ENCODE measurements at regions not wholly inside any gene's neighbourhood (a gene's known extent, or its start where the extent isn't known, plus 50 kb on each side); places are given as distances from the start of the nearest gene placed in this dataset.

DNA sequence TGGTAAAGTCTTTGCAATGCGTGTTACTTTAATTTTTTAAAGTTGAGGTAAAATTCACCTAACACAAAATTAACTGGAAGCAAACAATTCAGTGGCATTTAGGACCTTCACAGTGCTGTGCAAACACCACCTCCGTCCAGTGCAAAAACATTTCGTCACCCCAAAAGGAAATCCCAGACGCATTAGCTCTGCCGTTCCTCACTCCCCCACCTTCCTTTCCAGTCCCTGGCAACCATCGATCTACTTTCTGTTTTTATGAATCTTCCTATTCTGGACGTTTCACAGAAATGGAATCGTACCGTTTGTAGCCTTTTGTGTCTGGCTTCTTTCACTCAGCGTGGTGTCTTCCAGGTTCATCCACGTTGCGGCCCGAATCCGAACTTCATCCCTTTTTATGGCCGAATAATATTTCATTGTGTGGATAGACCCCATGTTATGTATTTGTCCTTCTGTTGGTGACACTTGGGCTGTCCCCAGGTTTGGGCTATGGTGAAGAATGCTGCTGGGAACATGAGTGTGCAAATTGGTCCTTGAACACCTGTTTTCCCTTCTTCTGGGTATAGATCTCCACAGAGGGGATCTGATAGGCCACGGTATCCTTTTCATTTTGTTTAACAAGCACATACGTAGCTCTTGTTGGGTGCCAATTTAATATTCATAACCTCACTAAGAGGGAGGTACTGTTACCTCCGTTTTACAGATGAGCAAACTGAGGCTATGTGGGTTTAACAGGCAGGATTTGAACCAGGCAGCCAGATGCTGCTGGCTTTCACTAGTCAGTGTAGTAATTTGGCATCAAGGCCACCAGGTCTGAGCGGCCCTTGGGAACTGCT is 232.0 kb upstream of the GSE1 start:
- no peak for DNase-seq

DNA sequence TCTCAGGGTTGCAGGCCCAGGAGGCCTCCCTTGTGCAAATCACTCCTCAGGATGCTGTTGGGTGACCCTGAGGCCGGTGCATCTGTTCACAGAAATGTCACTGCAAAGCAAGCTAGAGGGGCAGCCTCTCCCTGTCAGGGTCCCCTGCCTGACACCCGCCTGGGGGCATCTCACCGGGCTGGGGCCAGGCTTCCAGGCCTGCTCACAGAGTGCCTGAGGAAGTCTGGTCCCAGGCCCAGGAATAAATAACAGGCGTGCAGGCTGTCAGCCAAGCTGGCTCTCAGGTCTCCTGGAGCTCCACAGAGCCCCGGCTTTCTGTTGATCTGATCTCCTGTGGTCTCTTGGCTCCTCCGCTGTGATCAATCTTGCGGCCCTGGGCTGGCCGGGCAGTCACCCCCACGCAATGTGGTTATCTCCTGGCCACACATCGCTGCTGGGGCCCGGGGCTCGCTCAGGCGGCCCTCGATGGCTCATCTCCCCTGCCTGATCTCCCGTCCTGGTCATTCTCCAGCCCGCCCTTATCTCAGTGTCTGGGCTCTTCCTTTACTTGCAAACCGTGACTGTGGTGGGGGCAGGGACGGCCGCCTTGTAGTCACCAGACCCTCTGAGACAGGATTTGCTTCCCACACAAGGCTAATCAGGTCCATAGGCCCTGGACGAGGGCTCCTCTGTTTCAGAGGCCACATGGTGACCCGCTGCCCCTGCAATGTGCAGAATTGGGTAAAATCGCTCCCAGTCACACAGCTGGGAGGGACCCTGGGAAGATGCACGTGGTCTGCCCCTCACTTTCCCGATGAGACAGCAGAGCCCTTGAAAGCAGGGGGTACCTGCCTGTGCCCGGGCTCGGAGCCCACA is 231.2 kb upstream of the GSE1 start:
- peak; percentile 28 for DNase-seq

DNA sequence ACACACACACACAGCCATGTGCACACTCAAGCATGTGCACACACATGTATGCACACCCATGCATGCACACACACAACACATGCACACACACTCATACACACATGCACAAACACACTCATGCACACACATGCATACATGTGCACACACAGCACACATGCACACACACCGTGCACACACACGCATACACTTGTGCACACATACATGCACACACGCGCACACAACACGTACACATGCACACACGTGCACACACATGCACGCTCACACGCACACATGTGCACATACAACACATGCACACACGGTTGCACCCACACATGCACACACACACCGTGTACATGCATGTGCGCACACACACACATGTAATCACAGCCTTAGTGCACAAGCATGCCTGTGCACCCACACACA is 230.4 kb upstream of the GSE1 start:
- DNase-seq: no peak

DNA sequence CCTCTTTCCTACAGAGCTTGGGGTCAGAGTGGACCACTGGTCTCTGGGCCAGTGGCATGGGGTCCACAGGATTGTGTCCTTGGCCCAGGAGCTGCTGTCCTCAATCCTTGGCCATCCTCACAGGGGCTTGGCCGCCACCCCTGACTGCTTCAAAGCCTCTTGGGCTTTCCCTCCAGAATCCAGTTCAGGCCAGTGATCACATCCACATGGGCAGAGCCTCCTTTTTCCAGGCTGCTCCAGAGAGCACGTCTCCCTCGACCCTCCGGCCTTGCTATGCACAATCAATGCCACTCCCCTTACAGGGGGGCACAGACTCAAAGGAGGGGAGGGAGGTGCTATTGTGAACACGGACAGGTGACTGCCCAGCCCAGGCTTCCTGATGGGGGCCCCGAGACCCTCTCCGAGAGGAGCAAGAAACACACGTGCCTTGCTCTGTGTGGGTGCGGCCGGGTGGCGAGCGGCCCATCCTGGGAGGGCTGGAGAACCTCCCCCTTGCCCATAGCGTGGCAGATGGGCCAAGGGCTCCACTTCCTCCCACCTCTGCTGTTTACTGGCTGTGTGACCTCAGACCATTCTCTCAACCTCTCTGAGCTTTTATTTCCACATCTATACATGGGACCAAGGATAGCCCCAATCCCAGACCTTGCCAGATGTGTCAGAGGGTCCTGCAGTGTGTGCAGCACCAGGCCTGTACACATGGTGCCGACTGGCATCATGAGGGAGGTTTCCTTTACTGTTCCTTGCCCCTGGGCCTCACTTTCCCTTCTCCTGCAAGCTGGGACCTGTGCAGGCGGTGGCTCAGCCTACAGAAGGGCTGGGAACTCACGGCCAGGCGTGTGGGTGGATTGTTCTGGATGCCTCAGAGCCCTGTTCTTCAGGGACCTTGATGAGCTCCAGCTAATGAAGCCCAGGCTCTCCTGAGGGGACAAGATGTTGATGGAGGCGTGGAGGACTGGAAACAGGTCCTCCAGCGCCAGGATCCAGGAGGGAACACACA is 229.0 kb upstream of the GSE1 start:
- no peak for DNase-seq

DNA sequence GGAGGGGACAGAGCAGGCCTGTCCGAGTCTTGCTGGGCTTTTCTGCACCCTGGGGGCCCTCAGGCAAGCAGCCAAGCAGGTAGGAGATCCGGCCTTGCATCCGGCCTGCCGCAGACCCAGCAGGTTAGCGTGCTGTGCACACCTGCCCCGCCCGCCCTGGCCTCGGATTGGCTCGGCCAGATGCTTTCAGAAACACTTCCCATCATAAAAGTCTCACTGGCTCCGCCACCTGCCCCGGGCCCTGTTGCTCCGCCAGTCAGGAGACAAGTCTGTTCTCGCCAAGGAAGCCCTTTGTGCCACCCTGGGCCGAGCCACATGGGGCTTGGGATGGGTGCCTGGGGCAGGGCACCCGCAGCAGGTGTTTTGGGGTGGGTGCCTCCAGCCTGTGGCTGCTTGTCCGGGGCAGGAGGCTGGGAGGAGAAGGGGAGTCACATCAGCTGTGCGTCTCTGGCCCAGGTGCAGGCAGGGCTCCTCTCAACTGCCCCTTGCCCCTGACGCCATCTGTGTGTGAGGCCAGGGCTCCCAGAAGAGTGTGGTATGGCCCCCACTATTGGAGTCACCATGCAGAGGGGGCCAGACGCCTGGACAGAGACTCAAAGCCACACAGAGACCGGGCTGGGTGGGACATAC is 228.2 kb upstream of the GSE1 start:
- DNase-seq: peak; percentile 95

DNA sequence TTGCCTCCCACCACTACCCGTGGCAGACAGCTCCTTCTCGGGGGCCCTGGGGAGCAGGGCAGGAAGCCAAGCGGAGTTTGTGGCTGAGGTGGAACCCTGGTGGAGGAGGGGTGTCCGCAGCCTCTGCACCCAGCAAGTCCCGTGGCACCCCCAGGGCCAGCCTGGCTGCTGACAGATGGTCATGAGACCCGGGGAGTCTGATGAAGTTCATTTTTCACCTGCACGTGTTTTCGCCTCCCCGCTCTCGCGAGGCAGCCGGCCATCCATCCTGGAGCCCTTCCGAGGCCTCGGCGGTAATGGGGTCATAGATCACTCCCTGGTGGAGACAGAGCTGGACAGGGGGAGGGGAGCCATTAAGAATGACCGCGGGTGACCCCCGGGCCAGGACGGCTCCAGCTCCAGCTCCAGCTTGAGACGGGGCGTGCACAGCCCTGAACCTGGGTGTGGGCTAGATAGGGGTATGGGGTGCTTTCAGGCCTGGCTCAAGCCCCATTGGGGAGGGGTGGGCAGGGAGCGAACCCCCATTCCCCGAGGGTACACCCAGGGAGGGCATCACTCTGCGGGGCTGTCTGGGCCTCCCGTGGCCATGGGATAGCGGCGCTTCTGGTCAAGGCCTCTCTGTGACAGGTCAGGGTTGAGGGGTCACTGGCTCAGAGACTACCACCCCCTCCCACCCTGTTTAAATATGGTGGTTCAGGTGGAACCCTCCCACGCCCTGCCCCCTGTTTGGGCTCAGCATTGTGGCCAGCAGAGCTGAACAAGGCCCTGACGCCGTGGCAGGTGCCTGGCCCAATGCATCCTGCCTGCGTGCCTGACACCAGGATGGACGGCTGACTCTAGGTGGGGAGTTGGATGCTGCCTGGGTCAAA is 227.4 kb upstream of the GSE1 start:
- DNase-seq: peak; percentile 87

DNA sequence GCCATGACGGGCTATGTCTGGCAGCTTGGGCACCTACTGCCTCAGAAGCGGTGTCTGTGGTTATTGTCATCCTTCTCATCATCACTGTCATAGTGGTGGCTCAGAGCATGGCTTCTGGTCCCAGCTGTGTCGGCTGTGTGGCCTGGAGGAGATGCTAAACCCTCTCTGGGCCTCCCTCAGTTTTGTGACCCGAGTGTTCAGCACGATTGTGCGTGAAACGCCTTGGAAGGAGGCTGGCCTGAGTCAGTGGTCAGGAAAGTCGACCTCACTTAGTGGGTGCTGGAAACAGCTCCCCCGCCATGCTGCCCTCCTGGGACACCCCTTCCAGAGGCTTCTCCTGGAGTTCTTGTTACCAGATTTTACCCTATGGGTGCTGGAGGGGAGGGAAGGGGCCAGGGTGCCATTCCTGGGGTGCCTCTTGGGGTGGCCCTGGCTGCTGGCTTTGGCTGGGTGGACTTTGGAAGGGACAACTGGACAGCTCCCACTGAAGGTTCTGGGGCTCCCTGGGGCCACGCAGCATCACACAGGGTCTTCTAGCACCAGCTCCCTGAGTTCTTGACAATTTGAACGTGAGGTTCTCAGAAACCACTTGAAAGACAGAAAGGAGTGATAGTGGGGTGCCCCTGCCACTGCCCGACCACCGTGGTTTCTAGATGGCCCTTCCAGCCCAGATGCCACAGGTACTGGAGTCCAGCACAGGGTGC is 226.5 kb upstream of the GSE1 start:
- no peak for DNase-seq

DNA sequence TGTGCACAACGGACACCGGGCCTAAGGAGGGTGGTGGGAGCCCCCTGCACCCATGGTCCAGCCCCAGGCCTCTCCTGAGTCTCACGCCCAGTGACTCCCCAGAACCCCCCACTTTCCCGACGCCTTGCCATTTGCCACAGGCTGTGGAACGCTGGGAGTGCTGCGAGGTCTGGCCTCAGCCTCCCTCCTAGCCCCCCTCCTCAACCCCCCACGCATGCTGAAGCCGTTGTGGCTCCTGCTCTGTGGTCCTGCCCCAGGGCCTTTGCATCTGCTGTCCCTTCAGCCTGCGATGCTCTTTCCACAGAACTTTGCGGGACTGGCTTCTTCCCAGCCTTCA is 226.0 kb upstream of the GSE1 start:
- DNase-seq: no peak

DNA sequence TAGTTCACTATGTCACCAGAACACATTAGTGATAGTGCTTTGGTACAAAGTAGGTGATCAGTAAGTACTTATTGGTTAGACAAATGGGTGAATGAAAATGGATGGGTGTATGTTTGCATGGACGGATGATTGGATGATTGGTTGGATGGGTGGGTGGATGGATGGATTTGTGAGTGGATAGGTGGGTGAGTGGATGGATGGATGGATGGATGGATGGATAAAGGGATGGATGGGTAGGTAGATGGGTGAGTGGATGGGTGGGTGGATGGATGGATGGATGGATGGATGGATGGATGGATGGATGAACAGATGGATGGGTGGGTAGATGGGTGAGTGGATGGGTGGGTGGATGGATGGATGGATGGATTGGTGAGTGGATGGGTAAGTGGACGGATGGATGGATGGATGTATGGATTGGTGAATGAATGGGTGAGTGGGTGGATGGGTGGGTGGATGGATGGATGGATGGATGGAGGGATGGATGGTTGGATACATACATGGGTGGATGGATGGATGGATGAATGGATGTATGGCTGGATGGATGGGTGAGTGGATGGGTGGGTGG is 225.3 kb upstream of the GSE1 start:
- no peak for DNase-seq

DNA sequence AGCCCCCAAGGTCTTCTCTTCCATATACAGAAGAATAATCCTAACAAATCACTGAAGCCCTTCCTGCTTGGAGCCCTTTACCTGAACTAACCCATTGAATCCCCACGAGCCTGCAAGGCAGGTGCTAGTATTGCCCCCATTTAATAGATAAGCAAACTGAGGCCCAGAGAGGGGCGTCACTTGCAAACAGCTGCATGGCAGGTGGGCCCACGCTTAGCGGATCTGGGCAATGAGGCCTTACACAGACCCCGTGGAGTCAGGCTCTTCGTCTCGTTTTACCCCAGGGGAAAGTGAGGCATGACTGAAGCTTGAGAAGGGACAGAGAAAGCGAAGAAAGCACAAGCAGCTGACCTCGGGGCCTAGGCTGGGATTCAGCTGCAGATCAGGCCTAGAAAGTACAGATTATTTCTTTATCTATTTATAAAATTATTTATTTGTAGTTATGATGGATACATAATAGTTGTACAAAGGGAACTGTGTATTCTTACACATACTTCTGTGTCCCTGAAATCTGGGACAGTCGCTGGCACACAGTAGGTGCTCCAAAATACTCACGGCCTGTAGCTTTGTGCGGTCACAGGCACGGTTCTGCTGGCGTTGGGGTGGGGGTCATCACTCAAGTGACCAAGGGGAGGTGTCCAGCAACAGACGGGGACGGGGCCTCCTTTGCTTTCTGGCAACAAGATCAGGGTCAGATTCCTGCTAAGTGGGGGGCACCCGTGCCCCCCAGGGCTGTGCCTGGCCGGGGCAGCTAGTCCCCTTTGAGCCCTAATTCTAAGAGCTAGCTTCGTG is 223.2 kb upstream of the GSE1 start:
- no peak for DNase-seq

DNA sequence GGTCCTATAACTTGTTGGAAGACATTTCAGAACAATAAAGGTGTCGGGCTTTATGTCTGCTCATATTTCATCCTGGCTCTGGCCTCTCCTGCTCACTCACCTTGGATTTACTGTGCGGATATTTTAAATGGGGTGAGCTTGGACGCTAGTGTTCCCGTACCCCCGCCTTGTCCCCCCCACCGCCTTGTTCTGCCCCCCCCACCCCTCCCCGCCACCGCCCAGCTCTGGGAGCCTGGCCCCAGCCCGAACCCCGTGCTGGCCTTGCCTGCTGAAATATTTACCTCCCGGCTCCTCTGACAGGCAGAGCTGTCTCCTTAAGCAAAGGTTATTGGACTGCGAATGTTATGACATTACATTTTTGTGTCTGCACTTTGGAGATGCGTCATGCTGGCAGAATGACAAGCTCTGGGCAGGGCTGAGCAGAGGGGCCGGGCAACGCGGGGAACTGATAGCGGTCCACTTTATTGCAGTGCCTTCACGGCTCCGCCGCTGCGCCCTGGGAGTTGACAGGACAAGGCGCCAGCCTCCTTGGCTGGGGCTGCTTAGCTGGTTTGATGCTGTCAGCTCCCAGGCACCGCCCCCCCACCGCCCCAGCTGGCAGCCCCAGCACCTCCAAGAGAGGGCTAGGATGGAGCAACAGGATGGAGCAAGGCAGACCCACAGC is 222.5 kb upstream of the GSE1 start:
- peak; percentile 72 for DNase-seq

DNA sequence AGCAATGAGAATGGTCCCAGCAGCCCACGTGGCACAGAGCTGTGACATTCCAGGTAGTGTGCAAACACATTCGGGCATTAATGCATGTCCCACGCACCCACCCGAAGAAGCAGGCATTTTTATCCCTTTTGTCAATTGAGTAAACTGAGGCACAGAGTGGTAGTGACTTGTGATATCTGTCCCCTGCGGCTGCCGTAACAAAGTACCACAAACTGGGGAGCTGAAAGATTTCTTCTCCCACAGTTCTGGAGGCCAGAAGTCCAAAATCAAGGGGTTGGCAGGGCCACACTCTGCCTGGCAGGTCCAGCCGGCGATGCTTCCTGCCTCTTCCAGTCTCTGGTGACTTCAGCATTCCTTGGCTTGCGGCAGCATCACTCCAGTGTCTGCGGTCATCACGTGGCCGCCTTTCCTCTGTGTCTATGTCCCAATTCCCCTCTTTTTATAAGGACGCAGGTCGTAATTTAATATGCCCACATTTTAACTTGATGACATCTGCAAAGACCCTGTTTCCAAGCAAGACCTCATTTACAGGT is 221.9 kb upstream of the GSE1 start:
- no peak for DNase-seq

DNA sequence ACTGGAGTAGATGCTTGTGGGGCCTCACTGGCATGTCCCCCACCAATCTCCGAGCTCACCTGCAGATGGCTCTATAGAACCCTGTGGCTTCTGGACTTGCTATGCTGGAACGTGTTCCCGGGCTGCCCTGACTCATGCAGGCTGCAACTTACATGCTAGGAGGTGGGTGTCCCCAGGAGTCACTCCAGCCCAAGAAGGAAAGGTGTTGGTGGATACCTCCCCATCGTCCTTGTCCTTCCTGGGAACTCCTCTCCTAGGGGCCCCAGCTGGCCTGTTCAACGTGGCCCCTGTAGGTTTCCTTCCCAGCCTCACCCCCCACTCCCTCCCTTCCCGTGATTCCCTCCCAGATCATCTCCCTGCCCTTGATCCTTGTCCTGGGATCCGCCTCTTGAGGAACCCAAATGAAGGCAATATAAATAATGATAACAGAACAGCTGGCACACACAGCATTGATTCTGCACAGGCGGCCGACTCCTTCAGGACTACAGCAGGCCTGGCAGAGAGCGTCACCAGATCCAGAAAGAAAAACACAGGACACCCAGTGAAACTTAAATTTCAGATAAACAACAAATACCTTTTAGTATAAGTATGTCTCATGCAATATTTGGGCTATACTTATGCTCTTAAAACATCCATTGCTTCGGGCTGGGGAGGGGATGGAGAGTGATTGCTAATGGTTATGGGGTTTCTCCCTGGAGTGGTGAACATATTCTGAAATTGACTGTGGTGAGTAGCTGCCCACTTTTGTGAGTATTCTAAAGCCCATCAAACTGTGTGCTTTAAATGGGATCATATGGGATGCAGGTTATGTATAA is 221.1 kb upstream of the GSE1 start:
- no peak for DNase-seq

DNA sequence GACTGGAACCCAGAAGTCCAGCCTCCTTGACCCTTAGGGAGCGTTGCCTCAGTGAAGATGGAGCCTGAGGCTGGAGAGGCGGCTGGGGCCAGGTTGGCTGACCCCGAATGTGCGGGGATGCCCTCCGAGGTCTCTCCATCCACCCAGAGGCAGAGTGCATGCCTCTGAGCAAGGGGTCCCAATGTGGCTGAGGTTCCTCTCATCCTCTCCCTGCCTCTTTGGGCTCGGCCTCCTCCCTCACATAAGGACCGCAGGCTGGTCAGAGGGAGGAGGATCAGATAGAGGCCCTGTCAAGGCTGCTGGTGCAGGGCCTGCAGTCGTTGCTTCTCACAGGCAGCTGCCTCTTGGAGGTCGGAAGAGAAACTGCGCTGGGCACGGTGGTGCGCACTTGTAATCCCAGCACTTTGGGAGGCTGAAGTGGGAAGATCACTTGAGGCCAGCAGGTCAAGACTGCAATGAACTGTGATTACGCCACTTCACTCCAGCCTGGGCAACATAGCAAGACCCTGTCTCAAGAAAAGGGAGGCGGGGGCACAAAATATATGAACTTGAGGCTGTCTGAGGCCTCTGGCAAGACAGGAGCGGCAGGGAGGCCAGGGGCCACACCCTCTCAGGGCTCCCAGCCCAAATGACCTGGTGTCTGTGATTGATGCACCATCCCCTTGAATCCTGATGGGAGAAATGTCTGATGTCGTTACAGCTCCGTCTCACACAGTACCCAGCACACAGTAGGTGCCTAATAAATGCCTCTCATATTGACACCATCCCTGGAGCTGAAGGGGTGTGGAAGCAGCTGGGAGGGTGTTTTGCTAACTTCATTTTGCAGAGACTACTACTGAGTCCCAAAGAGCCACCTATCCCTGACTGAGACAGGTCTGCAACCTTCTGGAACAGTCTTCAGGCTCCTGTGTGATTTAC is 220.1 kb upstream of the GSE1 start:
- DNase-seq: no peak

DNA sequence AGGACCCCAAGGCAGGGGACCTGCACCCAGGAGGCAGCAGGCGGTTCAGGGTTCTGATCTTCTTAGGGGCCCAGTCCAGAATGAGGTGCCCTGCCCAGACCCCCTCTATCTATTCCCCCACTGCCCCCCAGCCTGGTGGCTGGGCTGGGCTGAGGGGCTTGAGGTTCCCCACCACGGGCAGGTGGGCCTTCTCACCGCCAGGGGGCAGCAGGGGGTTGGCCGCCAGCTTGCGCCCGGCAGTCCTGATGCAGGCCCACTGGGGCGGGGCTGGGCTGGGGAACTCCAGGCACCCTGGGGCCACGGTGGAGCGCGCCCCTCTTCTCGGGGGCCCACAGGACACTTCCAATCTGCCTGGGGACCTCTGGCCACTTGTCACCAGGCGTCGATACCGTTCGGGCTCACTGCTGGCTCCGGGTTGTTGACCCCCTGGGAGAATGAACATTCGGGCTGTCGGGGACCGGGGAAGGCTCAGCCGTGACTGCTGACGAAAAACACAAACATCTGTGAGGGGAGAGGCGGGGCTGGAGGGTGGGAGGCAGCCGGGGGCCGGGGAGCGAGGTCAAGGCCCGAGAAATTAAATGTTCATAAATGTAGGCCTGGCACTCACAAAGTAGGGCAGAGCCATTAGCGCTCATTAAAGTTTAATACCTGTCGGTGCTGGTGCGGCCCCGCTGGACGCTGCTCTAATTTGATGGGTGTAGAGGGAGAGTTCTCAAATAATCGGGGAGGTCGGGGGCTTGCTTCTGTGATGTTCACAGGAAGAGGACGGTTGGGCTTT is 219.3 kb upstream of the GSE1 start:
- peak; percentile 78 for DNase-seq
